HT-29 (cell line): ENCODE measurements at regions not wholly inside any gene's neighbourhood (a gene's known extent, or its start where the extent isn't known, plus 50 kb on each side); places are given as distances from the start of the nearest gene placed in this dataset.

Experiments used
- DNase-seq: peaks from one replicate; pipeline ENCODE4 v3.0.0-alpha.2; 2015; ENCODE audit warnings: low spot score

DNA sequence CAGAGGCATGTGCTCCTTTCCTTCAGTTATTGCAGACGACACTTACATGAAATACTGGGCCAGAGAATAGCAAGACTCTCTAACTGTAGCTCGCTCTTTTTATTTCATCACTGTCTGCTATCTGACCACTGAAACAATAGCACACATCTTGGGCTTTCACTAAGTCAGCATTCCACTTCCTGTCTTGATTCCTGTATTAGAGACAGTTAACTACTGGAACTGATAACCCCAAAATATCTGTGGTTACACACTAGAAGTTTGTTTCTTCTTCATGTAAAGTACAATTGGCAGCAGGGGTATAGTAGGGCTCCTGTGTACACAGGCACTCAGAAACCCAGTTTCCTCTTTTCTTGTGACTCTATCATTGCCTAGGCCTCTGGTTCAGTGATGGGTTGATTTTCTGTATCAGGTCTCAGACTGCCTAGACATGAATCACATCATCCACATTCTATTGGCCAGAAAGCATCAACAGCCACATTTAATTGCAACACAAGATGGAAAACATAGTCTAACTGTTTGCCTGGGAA lies 230.2 kb upstream of the CD96 start:
- DNase-seq = no peak

DNA sequence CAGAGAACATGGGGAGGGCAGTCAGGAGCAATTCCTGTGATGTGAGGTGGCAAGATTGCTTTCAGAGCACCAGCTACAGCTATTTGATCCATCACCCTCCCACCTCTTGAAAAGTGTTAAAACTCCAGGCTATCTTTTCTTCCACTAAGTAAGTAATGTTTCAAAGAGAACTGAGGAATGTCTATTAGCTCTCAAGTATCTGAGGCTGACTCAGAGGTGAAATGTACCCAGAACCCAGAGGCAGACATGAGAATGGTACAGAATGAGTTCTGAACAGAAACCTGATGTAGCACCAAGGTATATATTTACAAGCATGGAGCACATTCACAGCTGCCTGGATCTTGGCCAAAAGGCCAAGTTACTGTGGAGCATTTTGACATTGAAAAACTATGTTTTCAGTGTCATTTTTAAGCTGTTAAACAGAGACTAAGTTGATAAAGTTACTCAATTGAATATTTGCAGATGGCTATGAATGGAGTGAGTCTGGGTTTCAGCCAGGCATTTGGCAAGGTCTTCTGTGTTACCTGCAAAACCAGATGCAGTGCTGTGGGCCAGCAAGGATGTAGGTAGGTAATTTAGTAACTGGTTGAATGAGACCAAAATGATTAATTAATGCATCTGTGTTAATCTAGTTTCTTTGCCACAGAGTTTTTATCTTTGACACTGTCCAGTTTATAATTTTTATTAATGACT lies 227.7 kb upstream of the CD96 start:
- no peak for DNase-seq

DNA sequence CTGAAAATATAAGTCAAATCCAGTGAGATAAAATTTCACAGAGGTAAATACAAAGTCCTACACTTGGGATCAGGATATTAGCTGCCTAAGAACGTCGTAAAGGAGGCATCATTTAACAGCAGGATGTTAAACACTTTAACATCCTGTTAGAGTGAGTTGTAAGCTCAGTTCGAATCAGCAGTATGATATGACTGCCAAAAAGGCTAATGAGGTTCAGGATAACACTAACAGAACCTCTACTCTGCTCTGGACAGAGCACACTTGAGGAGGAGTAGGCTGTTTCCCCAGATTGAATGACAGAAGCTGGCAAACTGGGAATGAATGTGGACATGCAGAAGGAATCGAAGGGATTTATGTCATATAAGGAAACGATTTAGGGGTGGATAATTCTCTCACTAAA lies 227.1 kb upstream of the CD96 start:
- DNase-seq = no peak

DNA sequence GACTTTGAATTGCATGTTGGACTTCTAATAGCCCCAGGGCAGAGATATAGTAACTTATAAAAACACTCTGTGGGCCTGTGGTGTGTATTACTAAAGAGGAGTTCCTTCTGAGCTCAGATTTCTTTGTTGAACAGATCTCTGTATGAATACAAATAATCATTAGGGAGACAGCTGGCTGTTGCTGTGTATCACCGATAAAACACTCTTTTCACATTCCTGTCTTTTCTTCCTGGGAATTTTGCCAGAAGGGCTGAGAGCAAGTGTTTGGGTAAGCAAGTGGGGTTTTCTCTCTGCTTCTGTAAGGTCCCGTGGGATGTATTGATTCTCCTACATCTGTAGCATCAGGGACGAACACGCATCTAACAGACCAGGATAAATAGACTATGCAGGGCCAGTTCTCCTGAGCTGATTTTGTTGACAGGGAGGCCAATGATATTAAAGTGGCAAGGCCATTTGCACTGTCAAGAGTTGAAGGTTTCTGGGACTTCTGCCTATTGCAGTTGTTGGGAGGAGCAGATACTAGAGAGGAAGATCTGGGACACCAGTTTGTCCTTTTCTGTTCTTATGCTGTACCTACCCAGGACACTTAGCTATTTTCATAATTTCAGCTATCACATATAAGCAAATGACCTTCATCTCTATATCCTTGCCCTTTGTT lies 225.9 kb upstream of the CD96 start:
- DNase-seq = no peak

DNA sequence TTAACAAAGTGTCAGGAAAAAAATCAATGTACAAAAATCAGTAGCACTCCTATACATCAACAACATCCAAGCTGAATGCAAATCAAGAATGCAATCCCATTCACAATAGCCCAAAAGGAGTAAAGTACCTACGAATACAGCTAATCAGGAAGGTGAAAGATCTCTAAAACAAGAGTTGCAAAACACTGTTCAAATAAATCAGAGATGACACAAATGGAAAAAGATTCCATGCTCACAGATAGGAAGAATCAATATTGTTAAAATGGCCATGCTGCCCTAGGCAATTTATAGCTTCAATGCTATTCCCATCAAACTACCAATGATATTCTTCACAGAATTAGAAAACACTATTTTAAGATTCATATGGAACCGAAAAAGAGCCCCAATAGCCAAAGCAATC lies 223.7 kb upstream of the CD96 start:
- DNase-seq = no peak

DNA sequence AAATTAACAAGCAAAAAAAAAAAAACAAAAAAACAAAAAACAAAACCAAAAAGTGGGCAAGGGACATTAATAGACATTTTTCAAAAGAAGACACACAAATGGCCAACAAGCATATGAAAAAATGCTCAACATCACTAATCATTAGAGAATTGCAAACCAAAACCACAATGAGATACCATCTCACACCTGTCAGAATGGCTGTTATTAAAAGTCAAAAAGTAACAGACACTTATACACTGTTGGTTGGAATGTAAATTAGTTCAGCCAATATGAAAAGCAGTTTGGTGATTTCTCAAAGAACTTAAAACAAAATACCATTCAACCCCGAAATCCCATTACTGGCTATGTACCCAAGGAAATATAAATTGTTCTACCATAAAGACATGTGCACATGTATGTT lies 222.4 kb upstream of the CD96 start:
- DNase-seq = no peak

DNA sequence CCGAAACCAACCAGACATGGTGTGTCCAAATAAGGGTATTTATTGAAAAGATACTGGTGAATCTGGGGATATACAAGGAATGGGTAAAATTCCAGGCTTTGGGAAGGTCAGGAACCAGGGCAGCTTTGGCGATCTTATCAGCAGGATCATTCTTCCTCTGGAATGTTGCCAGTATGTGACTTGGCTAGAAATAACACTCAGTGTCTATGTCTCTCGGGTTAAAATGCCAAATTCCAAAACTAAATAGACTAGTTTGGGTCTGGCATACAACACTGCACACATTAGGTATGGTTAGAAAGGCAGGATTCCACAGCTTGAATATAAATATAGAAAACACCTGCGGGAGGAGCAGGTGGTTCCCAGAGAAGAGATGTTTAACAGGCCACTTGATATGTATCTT lies 220.2 kb upstream of the CD96 start:
- DNase-seq = peak; percentile 46

DNA sequence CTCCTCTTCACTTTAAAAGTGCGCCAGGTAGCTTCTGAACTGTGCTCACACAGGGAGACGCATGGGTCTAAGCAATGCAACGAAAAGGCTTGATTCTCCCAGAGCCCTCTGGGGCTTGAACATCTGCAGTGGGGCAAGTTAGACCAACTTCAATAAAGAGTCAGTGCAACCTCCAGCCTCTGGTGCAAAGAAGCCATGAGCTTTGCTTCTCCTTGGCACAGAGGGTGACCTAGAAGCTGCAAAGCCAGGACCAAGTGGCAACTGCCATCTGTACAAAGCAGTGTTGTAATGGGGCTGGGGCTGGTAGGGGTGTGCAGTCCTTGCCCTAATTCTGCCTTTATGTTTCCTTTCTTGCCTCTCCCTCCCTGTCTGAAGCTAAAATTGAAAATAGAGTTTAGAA lies 219.0 kb upstream of the CD96 start:
- DNase-seq = no peak

DNA sequence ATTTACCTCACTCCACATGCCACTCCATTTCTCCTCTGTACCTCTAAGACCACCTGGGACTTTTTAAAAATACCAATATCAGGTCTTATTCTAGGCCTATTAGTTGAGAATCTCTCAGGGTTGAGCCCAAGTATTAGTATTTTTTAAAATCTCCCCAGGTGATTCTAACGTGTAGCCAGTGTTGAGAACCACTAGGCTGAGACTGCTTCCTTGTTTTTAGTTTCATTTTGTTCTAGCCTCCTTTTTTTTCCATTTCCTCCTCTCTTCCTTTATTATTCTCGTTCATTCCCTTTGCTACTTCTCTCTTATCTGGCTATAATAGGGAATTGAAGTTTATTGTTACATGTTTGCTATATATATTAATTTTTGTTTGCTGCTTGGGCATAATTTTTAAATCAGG lies 217.8 kb upstream of the CD96 start:
- no peak for DNase-seq

DNA sequence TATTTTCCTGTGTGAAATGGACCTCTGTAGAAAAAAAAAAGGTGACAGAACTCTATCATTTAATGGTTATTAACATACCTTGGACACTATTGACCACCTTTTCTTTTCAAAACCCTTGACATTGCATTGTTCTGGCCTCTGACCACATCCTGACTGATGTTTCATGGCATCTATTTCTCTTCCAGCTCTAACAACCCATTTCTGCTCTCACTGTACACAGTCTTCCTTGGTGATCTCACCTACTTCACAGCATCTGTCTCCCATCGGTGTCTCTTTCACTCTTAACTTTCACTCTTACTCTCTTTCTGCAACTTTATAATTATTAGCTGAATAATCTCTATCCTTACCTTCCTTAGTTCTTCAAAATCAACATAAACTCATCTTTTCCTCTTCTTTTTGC lies 217.4 kb upstream of the CD96 start:
- no peak for DNase-seq

DNA sequence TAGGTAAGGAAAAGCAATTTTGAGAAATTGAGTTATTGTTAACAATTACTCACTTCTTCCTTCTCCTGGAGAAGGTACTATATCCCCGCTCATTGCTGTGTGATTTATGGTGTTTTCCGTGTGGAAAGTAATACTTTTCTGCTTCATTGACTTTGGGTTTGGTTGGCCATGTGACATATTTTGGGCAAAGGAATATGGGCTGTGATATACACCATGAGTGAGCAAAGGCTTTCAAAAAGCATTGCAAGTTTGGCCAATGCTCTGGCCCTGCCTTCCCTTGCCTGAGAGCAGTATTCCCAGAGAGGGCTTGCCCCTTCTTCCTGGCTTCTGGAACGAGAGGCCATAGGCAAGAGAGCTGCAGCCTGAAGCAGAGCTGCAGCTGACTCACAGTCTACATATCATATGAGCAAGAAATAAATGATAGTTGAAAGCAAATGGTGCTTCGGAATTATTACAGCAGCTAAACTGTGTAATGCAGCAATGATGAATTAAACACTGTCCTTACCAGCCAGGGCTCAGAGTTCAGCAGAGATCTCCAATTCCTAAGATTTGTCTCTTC lies 216.8 kb upstream of the CD96 start:
- no peak for DNase-seq

DNA sequence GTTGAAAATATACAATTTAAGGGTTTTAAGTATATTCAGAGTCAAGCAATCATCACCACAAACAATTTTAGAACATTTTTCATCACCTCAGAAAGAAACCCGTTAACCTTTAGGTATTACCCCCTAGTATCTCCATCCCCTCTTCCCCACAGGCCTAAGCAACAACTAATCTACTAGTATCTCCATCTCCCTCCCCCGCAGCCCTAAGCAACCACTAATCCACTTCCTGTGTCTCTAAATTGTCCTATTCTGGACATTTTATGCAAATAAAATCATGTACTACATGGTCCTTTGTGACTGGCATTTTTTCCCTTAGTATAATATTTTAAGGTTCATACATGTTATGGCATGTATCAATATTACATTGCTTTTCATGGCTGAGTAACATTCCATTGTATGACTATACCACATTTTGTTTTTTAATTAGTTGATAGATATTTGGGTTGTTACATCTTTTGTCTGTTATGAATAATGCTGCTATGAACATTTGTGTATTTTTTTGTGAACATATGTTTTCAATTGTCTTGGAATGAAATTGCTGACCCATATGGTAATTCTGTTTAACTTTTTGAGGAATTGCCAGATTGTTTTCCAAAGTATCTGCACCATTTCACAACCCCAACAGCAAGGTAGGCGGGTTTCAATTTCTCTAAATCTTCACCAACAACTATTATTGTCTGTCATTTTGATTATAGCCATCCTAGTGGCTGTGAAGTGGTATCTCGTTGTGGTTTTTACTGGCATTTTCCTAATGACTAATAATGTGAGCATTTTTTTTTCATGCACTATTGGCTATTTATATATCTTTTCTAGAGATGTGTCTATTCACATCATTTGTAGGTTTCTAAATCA lies 215.6 kb upstream of the CD96 start:
- DNase-seq = no peak

DNA sequence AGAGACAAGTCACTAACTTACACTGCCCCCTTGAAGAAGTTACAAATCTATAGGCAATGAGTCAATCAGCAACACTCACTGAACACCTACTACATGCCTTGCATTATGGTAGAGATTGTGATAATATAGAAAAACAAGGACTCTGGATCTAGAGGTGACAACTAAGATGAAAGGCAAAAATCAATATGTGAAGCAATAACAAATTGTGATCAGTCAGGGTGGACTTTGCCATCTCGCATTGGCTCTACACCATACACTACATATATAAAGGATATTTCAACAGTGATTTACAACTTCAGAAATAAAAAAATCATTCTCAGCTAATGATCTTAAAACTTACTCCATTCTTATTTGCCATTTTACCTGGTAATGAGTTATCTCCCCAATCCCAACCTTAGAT lies 210.7 kb upstream of the CD96 start:
- DNase-seq = no peak

DNA sequence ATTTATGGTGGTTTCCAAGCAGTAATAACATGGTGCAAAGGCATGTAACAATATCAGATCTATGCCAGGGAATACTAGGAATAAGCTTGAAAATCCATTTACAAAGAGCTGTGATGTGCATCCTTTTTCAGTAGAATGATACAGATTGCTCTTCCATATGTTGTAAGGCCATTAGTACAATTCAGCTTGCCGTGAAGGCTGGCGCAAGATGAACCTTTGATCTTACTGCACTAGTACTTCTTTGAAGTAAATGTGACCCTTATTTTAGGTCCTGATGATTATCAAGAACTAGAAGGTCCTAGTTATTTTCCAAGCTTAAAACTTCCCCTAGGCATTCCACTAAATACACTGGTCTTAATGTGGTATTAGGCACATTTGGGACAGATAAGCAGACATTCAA lies 210.1 kb upstream of the CD96 start:
- DNase-seq = no peak

DNA sequence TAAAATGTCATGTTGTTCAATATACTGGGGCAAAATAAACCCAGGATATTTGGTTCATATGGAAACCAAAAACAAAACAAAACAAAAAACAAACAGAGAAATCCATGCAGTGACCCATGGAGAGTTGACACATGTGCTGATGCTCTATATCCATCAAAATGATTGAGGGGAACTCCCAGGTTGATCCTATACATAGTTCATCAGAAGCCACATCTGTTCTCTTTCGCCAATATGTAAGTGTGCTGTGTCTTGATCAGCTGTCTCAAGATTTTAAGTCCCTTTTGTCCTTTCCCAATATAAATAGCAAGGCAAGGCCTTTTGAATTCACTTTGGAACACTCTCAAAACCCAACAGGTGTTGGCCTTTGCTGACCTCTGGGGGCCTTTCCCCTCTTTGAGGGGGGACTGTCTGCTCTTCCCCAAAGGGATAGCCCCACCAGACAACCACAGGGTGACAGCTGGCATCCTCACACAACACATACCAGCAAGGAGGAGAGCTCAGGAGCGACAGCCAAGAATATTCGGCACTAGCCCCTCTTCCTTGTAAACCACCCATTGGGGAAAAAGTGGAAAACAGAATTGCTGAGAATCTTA lies 209.4 kb upstream of the CD96 start:
- DNase-seq = no peak

DNA sequence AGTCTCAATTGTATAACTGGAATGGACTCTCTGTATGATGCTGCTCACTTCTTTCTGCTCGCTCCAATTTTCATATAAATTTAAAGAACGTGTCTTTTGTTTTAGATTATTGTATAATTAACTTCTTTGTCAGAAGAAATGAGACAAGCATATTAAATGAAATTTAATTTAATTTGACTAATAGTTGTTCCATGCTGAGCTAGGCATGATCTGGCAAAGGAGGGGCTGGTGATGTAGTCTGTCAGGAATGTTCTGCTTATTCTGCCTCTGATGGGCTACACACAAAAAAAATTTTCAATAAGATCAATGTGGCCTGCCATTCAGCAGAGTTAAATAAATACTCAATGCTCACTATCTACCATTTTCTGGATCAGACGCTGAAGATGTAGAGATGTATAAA lies 208.4 kb upstream of the CD96 start:
- DNase-seq = no peak

DNA sequence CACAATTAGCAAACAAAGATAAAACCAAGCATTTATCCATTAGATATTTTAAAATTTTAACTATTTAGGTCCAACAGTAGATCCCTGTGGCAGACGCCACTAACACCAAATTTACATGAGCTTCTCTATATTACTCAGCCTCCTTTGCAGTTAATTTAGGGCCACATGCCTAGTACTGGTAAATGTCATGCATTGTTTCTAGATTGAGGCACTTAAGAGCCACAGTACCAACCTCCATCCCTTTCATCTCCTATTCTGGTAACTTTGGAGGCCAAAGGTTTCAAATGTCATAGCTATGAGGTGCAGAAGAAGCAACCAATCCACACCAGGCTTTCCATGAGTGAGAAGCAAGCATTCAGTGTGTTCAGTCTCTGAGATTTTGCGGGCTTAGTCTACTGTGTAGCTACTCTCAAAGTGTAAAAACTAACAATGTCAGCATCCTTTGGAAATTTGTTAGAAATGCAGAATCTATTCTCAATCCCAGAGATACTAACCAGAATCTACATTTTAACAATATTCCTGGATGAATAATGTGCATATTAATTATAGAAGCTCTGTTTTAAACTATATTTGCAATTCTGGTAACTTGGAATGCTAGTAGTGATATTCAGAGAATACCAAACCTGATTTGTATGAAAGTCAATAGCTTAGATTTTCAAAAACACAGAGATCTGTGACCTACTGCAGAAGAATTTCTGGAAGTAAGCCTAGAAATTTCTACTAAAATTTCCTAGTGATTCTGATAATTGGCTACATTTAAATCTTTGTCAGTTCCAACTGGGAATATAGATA lies 206.3 kb upstream of the CD96 start:
- DNase-seq = no peak

DNA sequence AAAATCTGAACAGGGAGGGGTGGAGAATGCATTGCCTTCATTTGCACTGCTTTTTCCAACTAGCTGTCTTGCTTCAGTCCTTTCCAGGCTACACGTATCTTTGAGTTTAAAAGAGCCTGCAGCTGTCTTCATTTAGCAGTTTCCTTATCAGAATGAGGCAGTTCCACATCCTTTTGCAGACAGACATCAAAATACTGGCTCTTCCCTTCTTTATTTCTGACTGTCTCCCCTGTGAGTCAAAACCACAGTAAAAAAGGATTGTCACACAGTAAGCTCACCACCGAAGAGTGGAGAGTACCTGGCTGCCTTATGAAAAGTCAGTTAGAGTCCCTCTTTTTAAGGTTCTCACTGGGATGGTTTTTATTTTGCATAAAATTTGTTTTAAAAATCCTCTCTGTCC lies 205.5 kb upstream of the CD96 start:
- no peak for DNase-seq

DNA sequence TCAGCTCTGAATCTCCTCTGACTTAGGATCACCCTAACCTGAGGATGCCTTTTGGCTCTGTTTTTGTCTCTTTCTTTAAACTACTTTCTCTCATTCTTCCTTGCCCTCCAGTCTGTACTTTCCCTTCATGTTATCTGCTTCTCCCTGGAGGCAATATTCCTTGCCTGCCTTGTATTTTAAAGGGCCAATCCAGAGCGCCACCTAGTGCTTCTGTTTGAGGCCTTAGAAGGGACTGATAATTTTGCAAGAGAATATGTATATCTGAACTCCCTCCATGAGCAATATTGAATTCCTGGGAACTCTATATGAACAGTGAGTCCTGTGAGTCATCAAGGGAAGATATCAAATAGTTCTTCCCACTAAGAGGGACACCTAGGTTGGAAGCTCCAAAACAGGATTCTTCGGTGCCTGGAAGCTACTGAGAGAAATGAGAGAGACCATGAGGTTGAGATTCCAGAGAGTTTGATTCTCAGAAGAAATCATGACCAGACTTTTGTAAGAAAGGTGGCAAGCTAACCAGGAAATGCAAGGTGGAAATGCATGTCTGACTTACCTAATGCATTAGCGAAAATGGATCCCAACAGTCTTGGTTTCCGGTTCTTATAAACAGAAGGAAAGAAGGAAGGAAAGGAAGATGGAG lies 203.8 kb upstream of the CD96 start:
- DNase-seq = peak; percentile 89

DNA sequence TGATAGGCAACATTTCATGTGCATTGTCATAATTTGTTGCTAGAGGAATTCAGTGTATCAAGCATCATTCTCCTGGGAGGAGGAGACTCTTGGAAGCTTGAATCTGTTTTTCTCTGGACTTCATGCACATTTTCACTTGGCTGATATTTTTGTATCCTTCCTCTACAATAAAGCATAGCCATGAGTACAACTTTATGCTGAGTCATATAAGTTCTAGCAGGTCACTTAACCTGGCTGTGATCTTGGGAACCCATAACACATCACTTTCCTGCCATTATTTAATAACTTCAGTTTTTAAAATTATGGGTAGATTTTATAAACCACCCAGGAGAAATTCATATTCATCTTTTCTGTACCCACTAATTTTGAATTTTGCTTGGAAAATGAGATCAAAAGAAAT lies 203.0 kb upstream of the CD96 start:
- no peak for DNase-seq

DNA sequence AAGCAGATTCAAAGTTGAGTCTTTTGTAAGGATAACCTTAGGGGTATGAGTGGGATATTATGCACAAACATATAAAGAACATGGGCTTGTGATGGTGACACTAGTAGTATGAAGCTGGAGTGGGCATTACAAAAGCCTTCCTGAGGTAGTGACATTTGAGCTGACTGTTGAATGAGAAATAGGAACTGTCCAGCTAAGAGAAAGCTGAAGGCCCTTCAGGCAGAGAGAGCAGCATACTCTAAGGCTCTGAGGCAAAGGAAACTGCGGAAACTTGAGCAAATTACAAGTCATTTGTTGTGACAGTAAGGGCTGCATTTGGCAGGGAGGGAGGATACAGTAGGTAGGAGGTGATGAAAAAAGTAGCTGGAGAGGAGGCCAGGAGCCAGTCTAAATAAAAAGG lies 190.7 kb upstream of the CD96 start:
- no peak for DNase-seq
